Suppressor macrophage treated with lipopolysaccharide for 4 hours (primary cell): ENCODE measurements at regions not wholly inside any gene's neighbourhood (a gene's known extent, or its start where the extent isn't known, plus 50 kb on each side); places are given as distances from the start of the nearest gene placed in this dataset.

Experiments used
- DNase-seq: peaks from one replicate; pipeline ENCODE4 v3.0.0-alpha.2; 2020

GRCh38 chr12:85352016-85352415 lies 72.0 kb downstream of the ALX1 start:
- no peak for DNase-seq

GRCh38 chr12:85356596-85357385 lies 76.8 kb downstream of the ALX1 start:
- no peak for DNase-seq

GRCh38 chr12:85357609-85358008 lies 77.6 kb downstream of the ALX1 start:
- no peak for DNase-seq

GRCh38 chr12:85358715-85359114 lies 78.7 kb downstream of the ALX1 start:
- DNase-seq: no peak

- DNase-seq: no peak
Measured at GRCh38 chr12:85363382-85364190, 83.6 kb downstream of the ALX1 start.

GRCh38 chr12:85367936-85368335 lies 87.9 kb downstream of the ALX1 start:
- DNase-seq: no peak

- DNase-seq: no peak
Measured at GRCh38 chr12:85369365-85370154, 89.5 kb downstream of the ALX1 start.

GRCh38 chr12:85373045-85373444 lies 93.0 kb downstream of the ALX1 start:
- DNase-seq: no peak

GRCh38 chr12:85374981-85375380 lies 95.0 kb downstream of the ALX1 start:
- no peak for DNase-seq

GRCh38 chr12:85385406-85385805 lies 105.4 kb downstream of the ALX1 start:
- no peak for DNase-seq

- no peak for DNase-seq
Measured at GRCh38 chr12:85390266-85390665, 110.2 kb downstream of the ALX1 start.

- no peak for DNase-seq
Measured at GRCh38 chr12:85392508-85392907, 112.5 kb downstream of the ALX1 start.

- DNase-seq: no peak
Measured at GRCh38 chr12:85393606-85394005, 113.6 kb downstream of the ALX1 start.

GRCh38 chr12:85394065-85394464 lies 114.0 kb downstream of the ALX1 start:
- no peak for DNase-seq

- DNase-seq: no peak
Measured at GRCh38 chr12:85394809-85395208, 114.8 kb downstream of the ALX1 start.

- DNase-seq: no peak
Measured at GRCh38 chr12:85405262-85405661, 125.2 kb downstream of the ALX1 start.

GRCh38 chr12:85405781-85406522 lies 125.9 kb downstream of the ALX1 start:
- no peak for DNase-seq

GRCh38 chr12:85413266-85413665 lies 133.2 kb downstream of the ALX1 start:
- no peak for DNase-seq

- DNase-seq: no peak
Measured at GRCh38 chr12:85422762-85423161, 142.7 kb downstream of the ALX1 start.

GRCh38 chr12:85423947-85424346 lies 143.9 kb downstream of the ALX1 start:
- DNase-seq: no peak

GRCh38 chr12:85424581-85425348 lies 144.7 kb downstream of the ALX1 start:
- peak; percentile 51 for DNase-seq

- no peak for DNase-seq
Measured at GRCh38 chr12:85425349-85425612, 145.3 kb downstream of the ALX1 start.
